ENCODE measurements at regions not wholly inside any gene's neighbourhood (a gene's known extent, or its start where the extent isn't known, plus 50 kb on each side); places are given as distances from the start of the nearest gene placed in this dataset.

DNA sequence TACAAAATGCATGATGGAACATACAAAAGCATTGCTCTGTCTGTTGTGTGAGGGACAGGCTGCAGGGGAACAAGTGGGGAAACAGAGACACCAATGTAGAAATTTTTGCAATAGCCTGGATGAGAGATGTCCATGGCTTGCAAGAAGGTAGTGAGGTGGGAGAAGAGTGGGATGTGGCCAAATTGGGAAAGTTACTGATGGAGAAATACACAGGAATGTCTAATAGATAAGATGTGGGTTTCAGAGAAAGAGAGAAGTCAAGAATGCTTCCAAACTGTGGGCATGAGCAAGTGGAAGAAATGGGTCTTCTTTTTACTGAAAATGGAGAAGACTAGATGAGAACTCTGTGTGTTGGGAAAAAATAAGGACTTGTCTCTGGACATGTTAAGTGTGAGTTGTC lies 592.7 kb downstream of the TNS3 start:
- DNase-seq (ENCODE audit: low read depth): no peak

DNA sequence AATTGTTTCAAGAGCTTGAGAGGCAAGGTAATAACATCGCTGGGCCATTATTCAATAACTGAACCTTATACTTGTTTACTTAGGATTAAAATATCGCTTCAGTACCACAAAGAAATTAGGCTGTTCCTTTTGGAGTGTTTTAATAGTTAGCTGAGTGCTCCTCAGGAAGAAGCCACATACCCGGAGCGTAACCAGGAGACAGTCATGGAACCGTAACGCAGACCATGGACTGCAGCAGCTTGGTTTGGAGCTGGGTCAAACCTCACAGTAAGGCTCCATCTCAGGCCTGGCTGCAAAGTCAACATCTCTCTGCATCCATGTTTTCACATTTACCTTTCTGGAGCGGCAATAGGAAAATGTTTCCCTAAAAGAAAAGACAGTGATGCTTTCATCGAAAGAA lies 599.0 kb downstream of the TNS3 start:
- DNase-seq (ENCODE audit: low read depth): no peak

DNA sequence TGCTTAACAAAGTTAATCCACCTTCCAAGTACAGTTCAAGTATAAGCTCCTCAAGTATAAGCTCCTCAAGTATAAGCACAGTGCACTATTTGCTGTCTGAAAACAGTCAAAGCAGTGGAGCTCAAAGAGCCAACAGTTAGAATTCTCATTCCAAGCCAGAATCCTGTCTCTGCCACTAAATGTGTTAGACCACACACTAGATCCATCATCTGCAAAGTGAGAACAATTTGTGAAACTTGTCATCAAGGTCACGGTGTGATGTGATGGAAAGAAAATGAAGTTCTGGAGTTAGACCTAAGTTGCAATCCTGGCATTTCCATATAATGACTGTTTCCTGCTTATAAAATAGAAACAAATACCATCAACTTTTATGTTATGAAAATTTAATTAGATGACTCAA lies 602.5 kb downstream of the TNS3 start:
- no peak for DNase-seq (ENCODE audit: low read depth)

DNA sequence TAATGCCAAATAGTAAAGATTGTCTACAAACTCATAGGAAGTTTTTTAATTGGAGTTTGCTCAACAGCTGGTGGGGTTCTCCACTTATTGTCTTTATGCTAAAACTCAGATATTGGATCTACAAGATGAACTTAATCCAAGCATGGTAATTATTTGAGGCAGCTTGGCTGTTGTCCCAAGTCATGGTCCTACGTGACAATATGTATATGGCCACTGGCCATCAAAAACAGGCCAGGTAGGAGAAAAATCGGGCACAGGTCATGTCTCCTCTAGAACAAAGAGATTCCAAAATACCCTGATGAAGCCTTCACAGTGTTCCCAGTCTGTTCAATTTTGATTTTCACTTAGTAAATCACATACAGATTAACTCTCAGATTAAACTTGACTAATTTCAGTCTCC lies 606.4 kb downstream of the TNS3 start:
- DNase-seq (ENCODE audit: low read depth): no peak

DNA sequence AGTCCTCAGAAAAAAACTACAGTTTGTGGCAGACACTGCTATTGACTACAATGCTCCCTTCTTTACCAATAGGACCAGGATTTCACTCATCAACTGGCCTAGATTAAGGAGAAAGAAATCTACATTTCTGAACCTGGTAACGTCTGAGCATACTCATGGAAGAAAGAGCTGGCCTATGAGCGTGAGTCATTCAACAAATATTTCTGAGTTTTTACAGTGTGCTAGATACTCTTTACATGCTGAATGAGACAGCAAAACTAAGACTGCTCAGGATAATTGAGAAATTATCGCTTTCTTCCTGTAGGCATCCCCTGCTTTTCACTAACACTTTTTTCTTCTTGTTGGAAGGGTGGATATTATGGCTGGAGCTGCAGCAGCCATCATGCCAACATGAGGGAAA lies 609.7 kb downstream of the TNS3 start:
- no peak for DNase-seq (ENCODE audit: low read depth)

DNA sequence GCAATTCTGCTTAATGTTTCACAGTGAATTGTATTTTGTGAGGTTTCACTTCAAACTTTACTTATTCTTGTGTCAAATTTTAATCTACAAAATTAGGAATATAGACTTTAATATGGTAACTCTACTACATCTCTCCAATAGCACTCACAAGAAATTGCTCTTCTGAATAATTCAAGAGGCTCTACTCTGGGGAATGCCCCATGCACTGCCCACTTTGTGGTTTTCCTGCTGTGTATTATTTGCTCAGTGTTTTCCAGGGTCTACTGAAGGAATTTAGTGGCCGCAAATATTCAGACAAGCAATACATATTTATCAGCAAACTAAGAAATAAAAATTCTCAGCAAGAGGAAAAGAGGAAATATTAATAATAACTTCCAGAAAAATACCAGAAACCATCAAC lies 611.4 kb downstream of the TNS3 start:
- no peak for DNase-seq (ENCODE audit: low read depth)

DNA sequence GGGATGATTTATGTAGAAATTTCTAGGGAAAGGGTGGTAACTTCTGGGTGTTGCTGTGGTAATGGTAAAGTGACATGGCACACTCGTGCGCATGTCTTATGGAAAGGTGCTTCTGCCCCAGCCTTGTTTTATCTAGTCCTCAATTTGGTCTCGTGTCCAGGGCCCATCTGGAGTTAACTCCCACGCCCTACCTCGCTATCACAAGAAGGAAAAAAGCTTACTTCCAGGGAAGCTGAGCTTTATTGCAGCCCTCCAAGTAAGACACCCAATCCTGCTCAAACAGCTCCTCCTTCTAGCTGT lies 611.8 kb downstream of the TNS3 start:
- no peak for DNase-seq (ENCODE audit: low read depth)

DNA sequence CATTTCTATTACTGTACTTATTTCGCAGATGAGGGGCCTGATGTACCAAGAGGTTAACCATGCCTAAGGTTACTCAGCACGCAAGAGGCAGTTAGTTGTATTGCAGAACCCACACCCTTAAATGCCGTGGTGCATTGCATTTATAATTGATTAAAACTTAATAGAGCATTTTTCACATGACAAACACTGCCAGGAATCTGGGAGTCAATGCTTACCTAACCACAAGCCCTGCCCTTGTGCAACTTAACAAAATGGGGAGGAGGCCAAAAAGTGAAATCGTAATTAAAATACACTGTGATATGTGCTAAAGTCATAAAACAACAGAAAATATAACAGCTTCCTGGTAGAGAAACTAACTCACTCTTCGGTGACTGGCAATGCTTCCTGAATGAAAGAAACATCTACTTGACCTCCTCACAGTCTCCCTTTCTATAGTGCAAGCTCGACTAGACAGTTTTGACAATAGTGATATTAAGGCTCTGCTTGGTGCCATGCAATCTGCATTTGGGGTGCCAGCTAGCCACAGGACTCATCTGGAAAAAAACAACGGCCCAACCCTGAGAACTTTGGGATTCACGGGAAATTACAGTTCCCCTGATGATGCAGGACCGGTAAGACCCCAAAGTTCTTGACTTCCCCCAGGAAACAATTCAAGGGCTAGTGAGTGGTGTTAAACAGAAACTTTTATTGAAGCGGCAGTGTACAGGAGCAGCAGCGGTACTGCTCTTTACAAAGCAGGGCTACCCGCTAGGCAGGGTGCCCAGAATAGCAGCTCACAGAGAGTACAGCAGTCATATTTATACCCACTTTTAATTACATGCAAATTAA lies 612.4 kb downstream of the TNS3 start:
- no peak for DNase-seq (ENCODE audit: low read depth)

DNA sequence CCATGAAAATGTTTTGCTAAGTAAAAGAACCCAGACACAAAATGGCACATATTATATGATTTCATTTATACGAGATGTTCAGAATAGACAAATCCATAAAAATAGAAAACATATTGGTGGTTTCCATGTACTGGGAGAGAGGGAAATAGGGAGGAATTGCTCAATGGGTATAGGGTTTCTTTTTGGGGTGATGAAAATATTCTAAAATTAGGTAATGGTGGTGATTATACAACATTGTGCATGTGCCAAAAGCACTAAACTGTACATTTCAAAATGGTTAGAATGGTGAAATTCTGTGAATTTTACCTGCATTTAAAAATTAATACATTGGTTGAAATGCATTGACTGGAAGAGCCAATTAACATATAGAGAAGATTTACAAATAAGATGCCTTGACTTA lies 613.9 kb downstream of the TNS3 start:
- DNase-seq (ENCODE audit: low read depth): no peak

DNA sequence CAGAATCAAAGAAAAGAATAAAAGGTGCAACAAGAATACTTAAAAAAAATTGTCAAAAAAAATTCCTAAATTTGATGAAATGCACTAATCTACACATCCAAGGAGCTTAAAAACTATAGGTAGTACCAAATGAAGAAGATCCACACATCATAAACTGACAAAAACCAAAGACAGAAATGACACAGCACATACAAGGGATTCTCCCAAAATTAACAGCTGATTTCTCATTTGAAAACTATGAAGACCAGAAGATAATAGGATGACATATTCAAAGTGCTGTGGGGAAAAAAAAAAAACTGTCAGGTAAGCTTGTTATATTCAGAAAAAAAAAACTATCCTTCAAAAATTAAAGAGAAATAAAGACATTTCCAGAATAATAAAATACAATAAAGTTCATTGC lies 618.2 kb downstream of the TNS3 start:
- DNase-seq (ENCODE audit: low read depth): no peak

DNA sequence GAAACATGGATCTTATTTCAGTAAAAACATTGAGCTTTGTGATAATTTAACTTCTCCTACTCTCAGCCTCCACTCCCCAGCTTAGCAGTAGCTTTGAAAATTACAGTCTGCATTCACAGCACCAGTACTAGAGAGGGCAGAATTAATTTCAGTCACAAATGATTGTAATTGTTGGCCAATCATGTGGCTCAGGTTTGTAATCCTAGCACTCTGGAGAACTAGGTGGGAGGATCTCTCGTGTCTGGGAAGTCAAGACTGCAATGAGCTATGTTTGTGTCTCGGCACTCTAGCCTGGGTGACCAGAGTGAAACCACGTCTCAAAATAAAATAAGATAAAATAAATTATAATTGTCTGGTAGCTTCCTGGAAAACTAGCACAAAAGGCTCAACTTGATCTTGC lies 620.9 kb downstream of the TNS3 start:
- no peak for DNase-seq (ENCODE audit: low read depth)

DNA sequence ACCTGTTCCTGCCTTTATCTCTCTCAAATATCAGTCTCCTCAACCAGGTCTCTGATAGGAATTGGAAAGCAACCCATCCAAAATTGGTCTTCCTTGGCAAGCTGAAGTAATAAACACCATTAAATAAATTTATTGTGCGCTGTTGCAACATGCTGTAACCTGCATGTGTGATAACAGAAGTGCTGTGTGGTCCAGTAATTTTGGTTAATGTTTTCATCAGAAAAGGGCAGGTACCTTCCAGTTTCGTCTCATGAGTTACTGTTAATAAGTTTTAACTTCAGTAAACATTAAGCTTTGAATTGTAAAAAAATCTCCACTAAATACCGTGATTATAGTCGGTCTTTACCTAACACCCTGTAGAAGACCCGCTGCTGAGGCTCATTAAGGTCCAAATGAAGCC lies 624.7 kb downstream of the TNS3 start:
- DNase-seq (ENCODE audit: low read depth): no peak

DNA sequence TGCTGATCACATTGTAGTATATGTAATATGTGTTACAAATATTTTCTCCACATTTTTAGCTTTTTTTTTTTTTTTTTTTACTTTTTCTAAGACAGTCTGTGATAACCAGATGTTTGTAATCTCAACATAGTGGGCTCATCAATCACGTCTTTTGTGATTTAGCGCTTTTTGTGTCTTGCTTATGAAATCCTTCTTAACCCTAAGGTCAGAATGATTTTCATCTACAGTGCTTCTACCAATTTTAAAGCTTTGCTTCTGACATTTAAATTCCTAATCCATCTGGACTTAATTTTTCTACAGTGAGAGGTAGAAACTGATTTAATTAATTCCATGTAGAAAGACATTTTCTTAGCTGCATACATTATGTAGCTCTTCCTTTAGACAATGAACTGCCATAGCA lies 626.4 kb downstream of the TNS3 start:
- DNase-seq (ENCODE audit: low read depth): no peak

DNA sequence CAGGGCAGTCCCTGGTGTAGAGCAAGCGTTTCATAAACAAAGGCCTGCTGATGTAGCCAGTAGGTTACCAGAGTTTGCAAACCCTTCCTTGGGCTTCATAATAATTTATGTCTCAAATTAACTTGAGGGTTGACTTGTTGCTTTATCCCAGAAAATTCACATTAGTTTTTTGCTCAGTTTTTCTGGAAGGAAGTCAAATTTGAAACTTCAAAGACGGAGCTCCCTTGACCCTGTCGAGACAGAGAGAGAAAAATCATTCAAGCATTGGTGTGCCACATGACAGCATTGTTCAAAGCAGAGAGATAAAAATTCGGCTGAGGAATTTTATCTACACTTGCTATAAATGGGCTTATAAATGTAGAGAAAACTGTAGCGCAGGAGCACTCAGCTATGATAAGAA lies 627.7 kb downstream of the TNS3 start:
- DNase-seq (ENCODE audit: low read depth): no peak

DNA sequence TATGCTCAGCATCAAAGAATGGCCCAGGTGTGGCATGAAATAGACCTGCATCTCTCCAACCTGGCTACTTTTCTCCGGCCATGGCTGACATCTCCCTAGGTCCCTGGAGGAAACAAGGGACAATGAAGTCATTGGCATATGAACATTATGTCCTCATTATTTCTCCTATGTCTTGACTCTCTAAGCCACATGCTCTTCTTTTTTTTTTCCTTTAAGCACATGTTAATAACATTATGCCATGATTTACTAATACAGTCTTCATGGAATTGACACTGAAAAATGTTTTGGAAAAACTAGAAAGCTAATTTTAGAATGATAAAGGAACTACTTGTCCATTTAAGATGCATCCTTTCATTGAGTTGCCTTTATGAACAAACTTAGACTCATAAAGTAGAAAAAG lies 628.9 kb downstream of the TNS3 start:
- DNase-seq (ENCODE audit: low read depth): no peak

DNA sequence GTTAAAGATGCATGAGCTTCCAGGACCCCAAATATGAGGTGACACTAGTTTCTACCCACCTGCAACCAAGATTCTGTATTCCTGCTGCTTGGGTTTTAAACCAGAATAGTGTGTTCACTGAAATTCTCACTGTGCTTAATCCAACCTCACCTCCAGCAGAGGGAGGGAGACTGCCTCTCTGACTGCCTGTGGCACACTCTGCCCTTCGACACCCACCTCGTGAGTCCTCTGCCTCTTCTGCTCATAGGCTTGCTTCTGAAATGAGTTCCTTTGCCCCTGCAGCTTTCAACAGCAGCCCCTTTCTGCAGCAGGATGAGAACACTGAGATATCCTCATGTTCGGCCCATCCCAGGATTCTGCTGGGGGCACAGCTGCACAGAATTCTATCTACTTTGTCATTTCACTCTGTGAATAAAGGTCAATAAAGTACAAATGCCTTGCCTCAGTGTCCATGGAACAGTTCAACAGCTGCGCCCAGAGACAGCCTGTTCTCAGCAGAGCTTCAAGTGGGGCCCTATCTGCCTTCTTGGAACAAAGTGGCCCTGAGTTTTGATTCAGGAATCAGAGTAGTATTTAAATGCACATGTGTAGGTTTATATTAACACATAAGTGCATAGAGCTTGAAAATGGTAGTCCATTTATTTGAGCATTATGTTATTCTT lies 632.5 kb downstream of the TNS3 start:
- no peak for DNase-seq (ENCODE audit: low read depth)

DNA sequence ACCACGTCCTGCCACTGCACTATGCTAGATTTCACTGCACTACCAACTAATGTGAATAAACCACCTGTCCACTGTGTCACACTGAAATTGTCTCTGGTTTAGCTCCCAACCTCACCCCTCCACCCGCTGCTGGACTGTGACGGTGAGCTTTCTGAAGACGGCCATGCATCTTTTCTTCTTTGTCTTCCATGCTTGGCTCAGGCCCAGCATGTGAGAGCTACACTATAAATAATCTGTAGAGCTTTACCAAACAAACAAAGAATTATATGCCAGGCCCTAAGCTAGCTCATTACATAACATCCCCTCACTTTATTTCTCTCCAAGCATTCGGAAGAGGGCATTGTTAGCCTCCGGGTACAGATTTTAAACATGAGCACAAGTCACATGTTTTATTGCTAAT lies 633.2 kb downstream of the TNS3 start:
- no peak for DNase-seq (ENCODE audit: low read depth)

DNA sequence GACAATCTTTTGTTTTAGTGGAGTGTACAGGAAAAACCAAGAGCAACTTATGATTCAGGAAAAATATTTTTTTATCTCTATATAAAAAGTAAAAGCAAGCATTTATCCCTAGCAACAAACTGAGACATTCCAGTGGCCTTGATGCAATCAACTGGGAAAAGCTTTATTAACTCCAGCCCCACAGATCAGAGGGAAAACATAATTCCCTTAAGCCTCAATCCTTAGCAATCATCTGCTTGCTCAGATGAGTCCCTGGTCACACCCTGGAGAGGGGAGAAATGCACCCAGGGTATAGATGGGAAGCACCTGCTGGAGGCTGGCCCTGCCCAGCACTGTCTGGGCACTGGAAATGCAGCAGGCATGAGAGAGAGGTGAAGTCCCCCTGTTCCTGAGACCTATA lies 636.6 kb downstream of the TNS3 start:
- no peak for DNase-seq (ENCODE audit: low read depth)

DNA sequence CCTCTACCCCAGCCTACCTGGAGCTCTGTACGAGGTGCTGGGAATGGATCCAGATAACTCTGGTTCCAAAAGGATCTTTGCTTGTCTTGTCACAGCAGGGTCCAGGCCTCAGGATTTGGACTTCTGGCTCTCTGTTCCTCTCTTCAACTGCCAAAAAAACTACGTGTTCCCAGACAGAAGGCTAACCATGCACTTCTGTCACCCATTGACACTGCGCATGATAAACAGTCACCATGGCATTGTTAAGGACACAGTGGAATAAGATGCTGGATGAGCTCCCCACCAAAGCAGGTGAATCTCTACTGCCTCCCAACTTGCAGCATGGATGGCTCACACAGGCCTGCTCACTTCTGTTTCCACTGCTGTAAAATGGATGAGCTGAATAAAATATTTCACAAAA lies 637.9 kb downstream of the TNS3 start:
- no peak for DNase-seq (ENCODE audit: low read depth)

DNA sequence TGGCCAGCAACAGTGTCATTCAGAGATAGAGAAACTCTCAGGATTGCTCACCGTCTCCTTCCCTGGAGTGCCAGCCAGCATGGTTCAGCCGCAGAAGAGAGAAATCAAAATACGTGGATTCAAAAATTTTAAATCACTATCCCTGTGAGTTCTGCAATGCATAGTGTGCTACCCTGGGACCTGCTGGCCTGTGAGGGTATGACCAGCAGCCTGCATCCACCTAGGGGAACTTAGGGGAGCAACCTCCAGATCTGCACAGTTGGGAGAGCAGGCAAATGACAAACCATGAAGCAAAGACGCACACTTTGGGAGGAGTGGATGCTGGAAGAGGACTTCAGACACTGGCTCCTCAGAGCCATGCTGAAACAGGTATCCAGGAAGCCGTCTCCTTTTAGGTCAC lies 639.3 kb downstream of the TNS3 start:
- DNase-seq (ENCODE audit: low read depth): no peak

DNA sequence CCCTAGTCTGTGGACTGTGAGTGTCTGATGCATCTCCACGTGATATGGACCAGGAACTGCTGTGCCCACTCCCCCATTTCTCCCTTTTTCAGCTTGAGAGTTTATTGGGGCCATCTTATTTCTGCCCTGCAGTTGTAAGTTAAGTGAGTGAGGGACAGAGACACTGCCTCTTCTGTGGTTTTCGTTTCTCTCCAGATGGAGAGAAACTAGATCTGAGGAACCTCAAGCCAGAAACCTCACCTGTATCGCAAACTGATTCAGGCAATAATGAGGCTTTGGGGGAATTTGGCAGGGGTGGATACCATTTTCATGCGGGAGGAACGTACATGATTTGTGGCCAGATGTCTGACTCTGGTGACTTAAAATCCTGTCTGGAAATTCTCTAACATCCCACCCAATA lies 641.7 kb downstream of the TNS3 start:
- no peak for DNase-seq (ENCODE audit: low read depth)

DNA sequence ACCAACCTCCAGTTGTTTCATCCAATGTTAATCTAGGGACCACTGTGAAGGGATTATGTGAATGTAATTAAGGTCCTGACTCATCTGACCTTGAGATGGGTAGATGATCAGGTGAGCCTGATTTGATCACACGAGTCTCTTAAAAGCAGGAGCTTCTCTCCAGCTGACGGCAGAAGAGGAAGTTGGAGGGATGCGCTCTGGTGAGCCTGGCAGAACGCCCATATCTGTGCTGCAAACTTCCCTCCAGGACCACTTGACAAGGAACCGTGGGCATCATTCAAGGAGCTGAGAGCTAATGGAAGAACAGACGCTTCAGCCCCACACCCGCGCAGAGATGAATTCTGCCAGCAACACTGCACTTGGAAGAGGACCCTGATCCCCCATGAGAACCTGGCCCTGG lies 642.4 kb downstream of the TNS3 start:
- DNase-seq (ENCODE audit: low read depth): no peak

DNA sequence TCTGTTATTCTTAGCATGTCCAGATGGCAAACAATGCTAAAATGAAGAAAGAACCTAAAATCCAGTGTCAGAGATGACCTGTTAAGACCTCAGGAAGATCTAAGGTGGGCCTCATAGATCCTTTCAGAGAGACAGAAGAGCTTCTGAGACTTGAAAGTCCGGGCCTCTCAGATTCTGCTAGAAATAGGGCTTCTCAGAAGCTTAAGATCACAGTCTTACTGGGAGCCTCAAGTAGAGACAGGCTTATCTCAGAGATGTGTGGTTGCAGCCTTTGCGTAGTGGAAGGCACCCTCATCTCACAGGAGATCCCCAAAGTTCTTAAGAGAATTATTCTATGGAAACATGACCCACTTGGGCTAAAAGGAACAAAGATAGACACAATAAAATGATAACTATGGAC lies 642.8 kb downstream of the TNS3 start:
- DNase-seq (ENCODE audit: low read depth): no peak

DNA sequence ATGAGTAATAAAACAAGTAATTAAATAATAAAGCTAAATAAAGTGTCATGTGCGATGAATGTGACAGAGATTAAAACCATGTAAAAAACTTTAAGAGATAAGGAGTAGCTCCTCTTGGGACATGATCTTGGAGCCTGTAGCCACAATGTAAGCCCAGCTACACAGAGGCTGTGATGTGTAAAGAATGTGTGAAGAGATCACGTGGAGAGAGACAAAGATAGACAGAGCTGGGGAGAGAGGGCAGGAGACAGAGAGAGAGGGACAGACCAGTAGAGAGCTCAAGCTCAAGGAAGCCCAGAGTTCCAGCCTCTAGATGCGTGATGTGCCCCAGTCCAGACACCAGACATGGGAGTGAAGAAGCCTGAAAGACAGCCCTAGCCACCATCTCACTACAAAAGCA lies 644.1 kb downstream of the TNS3 start:
- DNase-seq (ENCODE audit: low read depth): no peak

Measured in forelimb muscle (tissue), 1 donor.